Prostate gland (tissue), 2 donors: ENCODE measurements at regions not wholly inside any gene's neighbourhood (a gene's known extent, or its start where the extent isn't known, plus 50 kb on each side); places are given as distances from the start of the nearest gene placed in this dataset.

Source experiments
- DNase-seq: peaks from one replicate; pipeline ENCODE4 v3.0.0-alpha.2; 2019; ENCODE audit warnings: low spot score
- H3K27ac ChIP-seq, 2 donors: fragments of 200-600 bp; sonication (generic); 2 replicates each; pipeline ENCODE4 v1.5.1; 2017 to 2019
- H3K27me3 ChIP-seq: fragments of 200-600 bp; sonication (generic); replicated peaks from 2 replicates; pipeline ENCODE4 v1.5.1; 2019; ENCODE audit not compliant: insufficient read depth
- H3K36me3 ChIP-seq, 2 donors: fragments of 200-600 bp; sonication (generic); 1 replicate in 1 of 2; 2 replicates in 1 of 2; pipeline versions ENCODE4 v1.5.1 to v1.8.1; 2017 to 2019
- H3K4me1 ChIP-seq: fragments of 200-600 bp; sonication (generic); replicated peaks from 2 replicates; pipeline ENCODE4 v1.5.1; 2019
- H3K4me3 ChIP-seq, 2 donors: fragments of 200-600 bp; sonication (generic); 2 replicates each; pipeline ENCODE4 v1.5.1; 2017 to 2019
- H3K9me3 ChIP-seq: fragments of 200-600 bp; sonication (generic); 2 replicates; pipeline ENCODE4 v1.5.1; 2017
- POLR2A ChIP-seq: fragments of 450-650 bp; IDR thresholded peaks from one replicate; pipeline ENCODE4 v1.6.1; 2016; ENCODE audit warnings: antibody characterized with exemption, mild to moderate bottlenecking
- POLR2AphosphoS5 ChIP-seq: sonication (generic); formaldehyde crosslinking; IDR thresholded peaks from one replicate; pipeline ENCODE4 v1.6.1; 2017; ENCODE audit warnings: antibody characterized with exemption
- WGBS: methylation state at CpG from one replicate; pipeline ENCODE4 v1.1.5; 2018; 5-methylcytosine and 5-hydroxymethylcytosine counted together
- intact Hi-C: fragments of 100-400 bp; cut with DNase I; formaldehyde crosslinking; loops from one replicate; pipeline ENCODE4 v1.14.2; 2022
- TF ChIP-seq, protein P1 (sequence below), 4 experiments: fragments of 200-600 bp in 2 of 4; fragments of 450-650 bp in 2 of 4; sonication (generic) in 2 of 4; IDR thresholded peaks; 1 replicate in 3 of 4; 2 replicates in 1 of 4; pipeline ENCODE4 v1.5.1; 2016 to 2019; ENCODE audit warnings: antibody characterized with exemption in 4 of 4, mild to moderate bottlenecking in 2 of 4, moderate library complexity in 2 of 4

DNA sequence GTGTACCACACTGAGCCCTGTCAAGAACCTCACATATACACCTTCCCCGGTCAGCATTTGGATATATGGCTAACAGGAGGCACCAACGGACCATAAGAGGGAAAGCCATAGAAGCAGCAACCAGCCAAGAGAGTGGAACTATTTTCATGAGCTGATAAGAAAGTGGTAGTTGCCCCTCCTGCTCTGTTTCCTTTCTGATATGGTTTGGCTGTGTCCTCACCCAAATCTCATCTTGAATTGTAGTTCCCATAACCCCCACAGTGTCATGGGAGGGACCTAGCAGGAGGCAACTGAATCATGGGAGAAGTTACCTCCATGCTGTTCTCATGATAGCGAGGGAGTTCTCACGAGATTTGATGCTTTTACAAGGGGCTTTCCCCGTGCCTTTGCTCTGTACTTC is 366.1 kb upstream of the DAB1 start:
- intact Hi-C loops: no loop called here
- no peaks in the 10 kb centered on the region for H3K9me3 ChIP-seq
- H3K27me3 ChIP-seq: no peaks in the 10 kb centered on the region
- H3K4me3 ChIP-seq: no peak overlapping the region
- no peak overlapping the region for H3K27ac ChIP-seq
- H3K4me1 ChIP-seq: no peaks in the 10 kb centered on the region
- 89% methylated on average over 5 of the region's 5 CpGs for WGBS
- no peaks in the 10 kb centered on the region for H3K36me3 ChIP-seq
- TF ChIP-seq POLR2A (no peak), POLR2AphosphoS5 (no peak)
- TF ChIP-seq, protein P1, sequence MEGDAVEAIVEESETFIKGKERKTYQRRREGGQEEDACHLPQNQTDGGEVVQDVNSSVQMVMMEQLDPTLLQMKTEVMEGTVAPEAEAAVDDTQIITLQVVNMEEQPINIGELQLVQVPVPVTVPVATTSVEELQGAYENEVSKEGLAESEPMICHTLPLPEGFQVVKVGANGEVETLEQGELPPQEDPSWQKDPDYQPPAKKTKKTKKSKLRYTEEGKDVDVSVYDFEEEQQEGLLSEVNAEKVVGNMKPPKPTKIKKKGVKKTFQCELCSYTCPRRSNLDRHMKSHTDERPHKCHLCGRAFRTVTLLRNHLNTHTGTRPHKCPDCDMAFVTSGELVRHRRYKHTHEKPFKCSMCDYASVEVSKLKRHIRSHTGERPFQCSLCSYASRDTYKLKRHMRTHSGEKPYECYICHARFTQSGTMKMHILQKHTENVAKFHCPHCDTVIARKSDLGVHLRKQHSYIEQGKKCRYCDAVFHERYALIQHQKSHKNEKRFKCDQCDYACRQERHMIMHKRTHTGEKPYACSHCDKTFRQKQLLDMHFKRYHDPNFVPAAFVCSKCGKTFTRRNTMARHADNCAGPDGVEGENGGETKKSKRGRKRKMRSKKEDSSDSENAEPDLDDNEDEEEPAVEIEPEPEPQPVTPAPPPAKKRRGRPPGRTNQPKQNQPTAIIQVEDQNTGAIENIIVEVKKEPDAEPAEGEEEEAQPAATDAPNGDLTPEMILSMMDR (IDR thresholded peaks at IDR 0.05): no peak
- no peak for DNase-seq

DNA sequence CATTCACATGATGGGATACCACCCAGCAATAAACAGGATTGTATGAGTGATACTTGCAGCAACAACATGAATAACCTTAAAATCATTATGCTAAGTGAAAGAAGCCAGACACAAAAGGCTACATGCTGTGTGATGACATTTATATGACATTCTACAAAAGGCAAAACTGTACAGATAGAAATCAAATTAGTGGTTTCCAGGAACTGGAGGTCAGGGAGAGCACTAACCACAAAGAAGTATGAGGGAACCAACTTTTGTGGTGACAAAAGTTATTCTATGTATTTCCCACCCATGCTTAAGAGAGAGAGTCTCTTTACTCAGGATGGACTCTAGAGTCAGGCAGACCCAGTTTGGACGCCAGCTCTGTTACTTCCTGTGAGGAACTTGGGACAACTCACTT is 364.5 kb upstream of the DAB1 start:
- intact Hi-C loops: no loop called here
- no peaks in the 10 kb centered on the region for H3K4me1 ChIP-seq
- 58% methylated on average over 1 of the region's 1 CpG for WGBS
- no peak overlapping the region for H3K27ac ChIP-seq
- no peak for DNase-seq
- no peak overlapping the region for H3K4me3 ChIP-seq
- no peaks in the 10 kb centered on the region for H3K27me3 ChIP-seq
- no peaks in the 10 kb centered on the region for H3K36me3 ChIP-seq
- H3K9me3 ChIP-seq: no peaks in the 10 kb centered on the region
- no peak for TF ChIP-seq POLR2AphosphoS5
- TF ChIP-seq, protein P1 (IDR thresholded peaks at IDR 0.05): no peak
- TF ChIP-seq POLR2A: no peak

DNA sequence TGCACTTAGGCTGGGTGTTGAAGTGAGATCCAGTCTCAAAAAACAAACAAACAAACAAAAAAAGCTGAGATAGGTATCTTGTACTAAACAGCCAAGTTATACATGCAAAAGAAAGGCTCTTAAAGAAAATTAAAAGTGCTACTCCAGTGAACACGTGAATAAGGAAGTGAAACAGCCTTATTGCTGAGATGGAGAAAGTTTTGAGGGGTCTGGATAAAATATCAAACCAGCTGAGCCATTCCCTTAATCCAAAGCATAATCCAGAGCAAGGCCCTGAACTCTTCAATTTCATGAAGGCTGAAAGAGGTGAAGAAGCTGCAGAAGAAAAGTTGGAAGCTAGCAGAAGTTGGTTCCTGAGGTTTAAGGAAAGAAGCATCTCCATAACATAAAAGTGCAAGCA is 360.5 kb upstream of the DAB1 start:
- H3K9me3 ChIP-seq: no peaks in the 10 kb centered on the region
- H3K27me3 ChIP-seq: no peaks in the 10 kb centered on the region
- no peak overlapping the region for H3K27ac ChIP-seq
- no peak for DNase-seq
- H3K36me3 ChIP-seq: no peaks in the 10 kb centered on the region
- WGBS: 57% methylated on average over 1 of the region's 1 CpG
- H3K4me1 ChIP-seq: no peaks in the 10 kb centered on the region
- TF ChIP-seq, protein P1 (IDR thresholded peaks at IDR 0.05): no peak
- TF ChIP-seq POLR2AphosphoS5 (no peak), POLR2A (no peak)
- no peak overlapping the region for H3K4me3 ChIP-seq
- intact Hi-C loops: no loop called here

DNA sequence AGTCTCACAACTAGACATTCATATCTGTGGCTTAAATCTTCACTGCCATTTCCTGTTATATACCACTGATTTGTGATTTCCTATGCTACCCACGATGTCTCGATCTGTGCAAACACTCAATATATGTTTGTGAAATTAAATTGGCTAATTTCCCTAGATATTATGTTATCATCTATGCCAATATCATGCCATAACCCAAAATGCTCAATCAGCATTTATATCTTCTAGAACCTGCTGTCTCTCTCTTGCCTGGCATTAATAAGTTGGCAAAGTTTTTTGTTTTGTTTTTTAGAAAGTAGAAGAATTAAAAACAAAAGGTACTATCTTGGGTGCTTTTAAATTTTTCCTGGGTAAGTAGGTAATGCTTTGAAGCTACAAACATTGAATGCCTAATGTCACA is 358.5 kb upstream of the DAB1 start:
- no peaks in the 10 kb centered on the region for H3K27me3 ChIP-seq
- DNase-seq: no peak
- no peaks in the 10 kb centered on the region for H3K9me3 ChIP-seq
- H3K4me3 ChIP-seq: no peak overlapping the region
- H3K27ac ChIP-seq: no peak overlapping the region
- H3K4me1 ChIP-seq: no peaks in the 10 kb centered on the region
- intact Hi-C loops: no loop called here
- WGBS: 39% methylated on average over 2 of the region's 2 CpGs
- no peaks in the 10 kb centered on the region for H3K36me3 ChIP-seq
- TF ChIP-seq POLR2AphosphoS5 (no peak), POLR2A (no peak)
- TF ChIP-seq, protein P1 (IDR thresholded peaks at IDR 0.05): no peak

DNA sequence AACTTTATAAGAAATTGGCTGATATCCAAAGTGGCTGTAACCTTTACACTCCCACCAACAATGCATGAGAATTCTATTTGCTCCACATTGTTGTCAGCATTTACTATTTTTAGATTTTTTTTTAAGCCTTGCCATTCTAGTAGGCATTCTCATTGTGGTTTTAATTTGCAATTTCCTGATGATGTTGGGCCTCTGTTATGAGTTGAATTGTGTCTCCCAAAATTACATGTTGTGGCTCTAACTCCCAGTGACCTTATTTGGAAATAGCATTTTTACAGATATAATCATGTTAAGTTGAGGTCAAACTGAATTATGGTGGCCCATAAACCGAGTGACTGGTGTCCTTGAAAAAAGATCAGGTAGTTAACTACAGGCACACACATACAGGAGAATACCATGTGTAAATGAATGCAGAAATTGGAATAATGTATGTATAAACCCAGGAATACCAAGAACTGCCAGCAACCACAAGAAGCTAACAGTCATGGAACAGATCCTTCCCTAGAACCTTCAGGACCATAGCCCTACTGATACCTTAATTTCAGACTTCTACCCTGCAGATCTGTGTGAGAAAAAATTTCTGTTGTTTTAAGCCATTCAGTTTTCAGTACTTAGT is 348.8 kb upstream of the DAB1 start:
- no peak for DNase-seq
- H3K4me3 ChIP-seq: no peak overlapping the region
- WGBS: 47% methylated on average over 1 of the region's 1 CpG
- TF ChIP-seq, protein P1 (IDR thresholded peaks at IDR 0.05): no peak
- no peak for TF ChIP-seq POLR2AphosphoS5
- no peak for TF ChIP-seq POLR2A
- no peaks in the 10 kb centered on the region for H3K9me3 ChIP-seq
- H3K27me3 ChIP-seq: no peaks in the 10 kb centered on the region
- H3K4me1 ChIP-seq: no peaks in the 10 kb centered on the region
- no peaks in the 10 kb centered on the region for H3K36me3 ChIP-seq
- intact Hi-C loops: no loop called here
- no peak overlapping the region for H3K27ac ChIP-seq
